SHP77 treated with DMSO at 0.1 percent for 48 hours (cell line): ENCODE measurements at regions not wholly inside any gene's neighbourhood (a gene's known extent, or its start where the extent isn't known, plus 50 kb on each side); places are given as distances from the start of the nearest gene placed in this dataset.
"Not testable (repeated sequence)": the region's sequence is repeated elsewhere in the genome, so short reads cannot be mapped to it uniquely, and the experiment has no call there.

Experiments
- DNase-seq: peaks from one replicate; lab custom pipeline; 2025; lab: John Stamatoyannopoulos, UW

GRCh38 chr15:59896663-59897074 lies 107.4 kb upstream of the FOXB1 start:
- no peak for DNase-seq

GRCh38 chr15:59894835-59895234 lies 109.3 kb upstream of the FOXB1 start:
- no peak for DNase-seq

- no peak for DNase-seq
Measured at GRCh38 chr15:59892985-59893384, 111.1 kb upstream of the FOXB1 start.

GRCh38 chr15:59887870-59888269 lies 116.2 kb upstream of the FOXB1 start:
- not testable (repeated sequence) for DNase-seq

GRCh38 chr15:59887211-59887610 lies 116.9 kb upstream of the FOXB1 start:
- no peak for DNase-seq

GRCh38 chr15:59886441-59886840 lies 117.7 kb upstream of the FOXB1 start:
- DNase-seq, result no peak

GRCh38 chr15:59885832-59886231 lies 118.3 kb upstream of the FOXB1 start:
- no peak for DNase-seq

GRCh38 chr15:59879506-59880265 lies 124.4 kb upstream of the FOXB1 start:
- no peak for DNase-seq

- DNase-seq, result no peak
Measured at GRCh38 chr15:59876140-59876539, 128.0 kb upstream of the FOXB1 start.

GRCh38 chr15:59873644-59874272 lies 130.4 kb upstream of the FOXB1 start:
- no peak for DNase-seq

GRCh38 chr15:59867086-59867855 lies 136.8 kb upstream of the FOXB1 start:
- no peak for DNase-seq

- DNase-seq, result no peak
Measured at GRCh38 chr15:59866642-59867041, 137.5 kb upstream of the FOXB1 start.

- no peak for DNase-seq
Measured at GRCh38 chr15:59862191-59863155, 141.6 kb upstream of the FOXB1 start.

- no peak for DNase-seq
Measured at GRCh38 chr15:59847968-59848367, 156.1 kb upstream of the FOXB1 start.

GRCh38 chr15:59845942-59846499 lies 156.9 kb upstream of the BNIP2 start:
- no peak for DNase-seq

- no peak for DNase-seq
Measured at GRCh38 chr15:59843609-59844008, 154.5 kb upstream of the BNIP2 start.

GRCh38 chr15:59841036-59841435 lies 151.9 kb upstream of the BNIP2 start:
- DNase-seq, result no peak

- no peak for DNase-seq
Measured at GRCh38 chr15:59839906-59840305, 150.8 kb upstream of the BNIP2 start.

GRCh38 chr15:59838900-59839299 lies 149.8 kb upstream of the BNIP2 start:
- DNase-seq, result no peak

- DNase-seq, result no peak
Measured at GRCh38 chr15:59835776-59836175, 146.7 kb upstream of the BNIP2 start.

GRCh38 chr15:59834528-59834927 lies 145.4 kb upstream of the BNIP2 start:
- DNase-seq, result no peak
